HG03280 (cell line): ENCODE measurements at regions not wholly inside any gene's neighbourhood (a gene's known extent, or its start where the extent isn't known, plus 50 kb on each side); places are given as distances from the start of the nearest gene placed in this dataset.
"Not testable (repeated sequence)": the region's sequence is repeated elsewhere in the genome, so short reads cannot be mapped to it uniquely, and the experiment has no call there.

ENCODE experiments used
- ATAC-seq: cut with Tn5 transposase; IDR thresholded peaks from one replicate; pipeline ENCODE4 v1.9.1; 2021; ENCODE audit warnings: mild to moderate bottlenecking, moderate library complexity; ENCODE audit not compliant: unreplicated experiment

GRCh38 chr3:110504401-110504800 lies 567.2 kb upstream of the NECTIN3 start:
- ATAC-seq, result no peak

DNA sequence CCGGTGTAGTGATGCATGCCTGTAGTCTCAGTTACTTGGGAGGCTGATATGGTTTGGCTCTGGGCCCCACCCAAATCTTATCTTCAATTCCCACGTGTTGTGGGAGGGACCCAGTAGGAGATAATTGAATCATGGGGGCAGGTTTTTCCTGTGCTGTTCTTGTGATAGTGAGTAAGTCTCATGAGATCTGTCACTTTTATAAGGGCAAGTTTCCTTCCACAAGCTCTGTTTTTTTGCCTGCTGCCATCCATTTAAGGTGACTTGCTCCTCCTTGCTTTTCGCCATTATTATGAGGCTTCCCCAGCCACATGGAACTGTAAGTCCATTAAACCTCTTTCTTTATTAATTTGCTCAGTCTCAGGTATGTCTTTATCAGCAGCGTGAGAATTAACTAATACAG lies 566.7 kb upstream of the NECTIN3 start:
- no peak for ATAC-seq

- no peak for ATAC-seq
These were observed 564.7 kb upstream of the NECTIN3 start for GRCh38 chr3:110506890-110507289.

DNA sequence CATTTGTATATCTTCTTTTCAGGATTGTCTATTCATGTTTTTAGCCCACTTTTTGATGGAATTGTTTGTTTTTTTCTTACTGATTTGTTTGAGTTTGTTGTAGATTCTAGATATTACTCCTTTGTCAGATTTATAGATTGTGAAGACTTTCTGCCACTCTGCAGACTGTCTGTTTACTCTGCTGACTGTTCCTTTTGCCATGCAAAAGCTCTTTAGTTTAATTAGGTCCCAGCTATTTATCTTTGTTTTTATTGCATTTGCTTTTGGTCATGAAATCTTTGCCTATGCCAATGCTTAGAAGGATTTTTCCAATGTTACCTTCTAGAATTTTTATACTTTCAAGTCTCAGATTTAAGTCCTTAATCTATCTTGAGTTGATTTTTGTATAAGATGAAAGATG lies 564.0 kb upstream of the NECTIN3 start:
- not testable (repeated sequence) for ATAC-seq

- no peak for ATAC-seq
These were observed 558.7 kb upstream of the NECTIN3 start for GRCh38 chr3:110512961-110513360.

- no peak for ATAC-seq
These were observed 553.6 kb upstream of the NECTIN3 start for GRCh38 chr3:110518031-110518430.

DNA sequence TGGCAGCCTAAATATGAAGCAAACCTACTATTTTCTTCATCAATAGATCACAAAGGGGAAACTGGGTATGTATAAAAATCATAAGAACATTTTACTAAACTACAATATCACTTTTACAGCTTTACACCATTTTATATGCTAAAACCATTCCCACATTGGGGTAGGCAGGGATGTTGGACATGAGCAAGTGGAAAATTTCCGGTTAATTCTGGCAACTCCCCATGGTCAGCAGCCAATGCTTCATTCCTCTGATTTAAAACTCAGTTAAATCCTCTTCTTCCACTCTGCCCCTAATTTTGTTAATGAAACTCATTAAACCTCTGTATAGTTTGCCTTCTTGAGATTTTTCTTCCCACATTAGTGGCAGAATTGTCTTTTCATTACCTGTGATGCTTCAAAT lies 552.5 kb upstream of the NECTIN3 start:
- ATAC-seq, result no peak

GRCh38 chr3:110521019-110521418 lies 550.6 kb upstream of the NECTIN3 start:
- ATAC-seq, result no peak

DNA sequence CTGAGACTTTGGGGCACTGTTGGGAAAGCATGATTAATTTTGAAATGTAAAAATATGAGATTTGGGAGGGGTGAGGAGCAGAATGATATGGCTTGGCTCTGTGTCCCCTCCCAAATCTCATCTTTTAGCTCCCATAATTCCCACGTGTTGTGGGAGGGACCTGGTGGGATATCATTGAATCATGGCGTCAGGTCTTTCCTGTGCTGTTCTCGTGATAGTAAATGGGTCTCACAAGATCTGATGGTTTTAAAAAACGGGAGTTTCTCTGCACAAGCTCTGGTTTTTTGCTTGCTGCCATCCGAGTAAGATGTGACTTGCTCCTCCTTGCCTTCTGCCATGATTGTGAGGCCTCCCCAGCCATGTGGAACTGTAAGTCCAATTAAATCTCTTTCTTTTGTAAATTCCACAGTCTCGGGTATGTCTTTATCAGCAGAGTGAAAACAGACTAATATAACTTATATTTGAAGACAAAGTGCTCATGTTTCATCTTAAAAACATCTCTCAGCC lies 546.0 kb upstream of the NECTIN3 start:
- ATAC-seq, result not testable (repeated sequence)

DNA sequence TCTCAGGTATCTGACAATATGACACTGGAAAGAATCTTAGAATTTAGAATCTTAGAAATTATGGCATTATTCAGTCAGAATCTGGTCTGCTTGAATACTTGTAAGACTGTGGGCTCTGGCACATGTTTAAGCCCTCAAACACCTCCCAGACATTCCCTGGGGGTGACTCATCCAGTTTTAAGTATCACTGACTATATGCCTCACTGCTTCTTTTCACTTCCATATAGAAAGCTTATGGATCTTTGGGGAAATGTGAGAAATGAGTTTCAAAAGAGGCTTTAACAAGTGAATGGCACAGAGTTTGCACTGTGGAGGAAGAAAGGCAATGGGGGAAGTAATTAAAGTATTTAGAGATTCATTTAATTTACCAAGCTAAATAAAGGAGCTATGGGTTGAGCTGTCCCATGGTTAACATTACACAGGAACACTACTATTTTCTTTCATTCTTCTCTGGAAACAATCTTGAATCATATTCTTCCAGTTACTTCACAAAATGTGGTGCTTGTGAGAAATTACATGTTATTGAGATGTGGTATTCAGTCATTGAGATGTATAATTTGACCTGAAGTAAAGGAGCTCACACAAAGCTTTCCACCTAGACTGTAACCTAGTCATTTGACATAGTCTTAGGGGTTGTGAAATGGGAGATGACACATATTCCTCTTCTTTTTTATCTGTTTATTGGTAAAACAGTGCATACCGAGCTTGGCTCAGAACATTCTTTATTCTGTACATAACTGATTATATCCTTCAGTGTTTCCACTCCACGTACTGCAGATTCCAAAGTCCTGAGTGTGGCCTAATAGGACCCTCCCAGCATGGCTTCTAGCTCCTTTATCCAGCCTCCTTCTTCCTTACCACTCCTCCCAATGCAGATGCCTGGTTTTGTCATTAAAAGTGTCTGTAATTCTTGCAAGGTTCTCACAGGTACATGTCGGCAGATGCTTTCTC lies 544.6 kb upstream of the NECTIN3 start:
- ATAC-seq, result no peak

GRCh38 chr3:110528305-110529121 lies 543.1 kb upstream of the NECTIN3 start:
- ATAC-seq, result no peak

DNA sequence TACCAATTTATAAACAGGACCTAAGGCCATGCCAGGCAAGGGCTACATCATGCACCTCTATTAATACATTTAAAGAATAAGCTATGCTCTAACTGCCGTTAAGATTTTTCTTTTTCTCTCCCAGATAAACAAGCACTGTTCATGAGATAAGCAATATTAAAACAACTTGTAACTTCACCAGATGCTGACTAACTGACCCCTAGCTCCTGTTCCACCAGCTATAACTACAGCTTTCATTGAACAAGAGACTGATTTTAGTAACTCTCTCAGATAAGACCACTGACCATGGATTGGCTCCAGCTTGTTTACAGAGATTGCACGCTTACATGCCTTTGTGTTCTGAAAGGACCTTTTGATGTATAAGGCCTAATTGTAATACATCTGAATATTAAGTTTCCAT lies 540.7 kb upstream of the NECTIN3 start:
- no peak for ATAC-seq

GRCh38 chr3:110533089-110533488 lies 538.5 kb upstream of the NECTIN3 start:
- ATAC-seq, result no peak

DNA sequence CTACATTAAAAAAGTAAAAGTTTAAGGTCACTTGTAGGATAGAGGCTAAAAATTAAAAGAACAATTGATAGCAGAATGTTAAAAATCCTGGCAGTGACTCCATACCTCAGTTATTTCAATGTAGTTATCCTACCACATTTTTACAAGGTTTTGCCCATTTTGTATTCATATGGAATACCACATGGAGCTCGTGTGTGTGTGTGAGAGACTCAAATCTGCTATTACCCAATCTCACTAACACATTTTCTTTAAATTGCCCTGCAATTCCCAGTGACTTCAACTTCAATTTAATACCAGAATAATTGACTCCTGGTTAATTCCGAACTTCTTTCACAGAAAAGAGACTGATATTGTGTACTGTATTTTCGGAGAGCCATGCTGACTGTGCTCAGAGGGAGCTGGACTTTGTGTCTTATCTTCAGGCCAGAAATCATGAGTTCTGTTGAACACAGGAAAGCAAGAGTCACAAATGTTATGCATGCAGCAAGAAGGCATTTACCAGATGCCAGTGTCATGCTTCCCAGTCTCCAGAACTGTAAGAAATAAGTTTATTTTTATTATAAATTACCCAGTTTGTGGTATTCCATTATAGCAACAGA lies 529.0 kb upstream of the NECTIN3 start:
- ATAC-seq, result no peak

DNA sequence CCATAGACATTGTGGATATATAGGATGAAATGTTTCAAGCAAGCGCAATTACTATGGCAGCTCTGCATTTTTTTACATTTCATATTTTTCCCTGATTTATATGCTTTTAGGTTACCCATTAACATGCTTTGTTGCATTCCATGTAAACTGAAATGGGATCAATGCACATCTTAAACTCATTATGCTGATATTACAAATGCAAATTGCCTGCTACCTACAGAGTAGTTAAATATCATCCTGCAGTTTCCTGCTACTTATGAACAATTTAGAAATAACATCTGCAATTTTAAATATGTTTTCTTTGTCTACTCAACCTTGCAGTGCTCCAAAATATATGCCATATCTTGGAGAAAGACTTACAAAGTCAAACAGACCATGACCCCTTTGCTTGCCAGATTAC lies 526.9 kb upstream of the NECTIN3 start:
- ATAC-seq, result no peak

- ATAC-seq, result no peak
These were observed 521.1 kb upstream of the NECTIN3 start for GRCh38 chr3:110550511-110550910.

GRCh38 chr3:110562621-110563020 lies 509.0 kb upstream of the NECTIN3 start:
- ATAC-seq, result no peak

DNA sequence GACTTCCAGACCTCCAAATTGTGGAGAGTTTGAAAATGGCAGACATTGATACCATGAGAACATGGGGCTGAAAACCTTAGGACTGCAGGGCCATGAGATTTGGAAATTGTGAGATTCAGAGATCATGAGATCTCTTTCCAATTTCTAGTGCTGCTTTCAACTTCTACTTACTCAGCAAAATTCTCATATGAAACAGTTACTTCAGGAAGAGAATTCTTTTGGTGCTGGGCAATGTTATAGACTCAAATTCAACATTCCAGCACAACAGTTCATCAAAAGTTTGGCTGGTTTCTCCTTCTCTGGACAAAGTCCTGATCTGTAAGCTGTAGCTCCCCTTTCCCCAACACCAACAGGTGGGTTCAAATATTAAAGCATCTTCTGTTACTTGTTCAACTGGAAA lies 506.9 kb upstream of the NECTIN3 start:
- ATAC-seq, result no peak

- ATAC-seq, result no peak
These were observed 504.6 kb upstream of the NECTIN3 start for GRCh38 chr3:110567029-110567428.

- no peak for ATAC-seq
These were observed 503.4 kb upstream of the NECTIN3 start for GRCh38 chr3:110568246-110568645.

DNA sequence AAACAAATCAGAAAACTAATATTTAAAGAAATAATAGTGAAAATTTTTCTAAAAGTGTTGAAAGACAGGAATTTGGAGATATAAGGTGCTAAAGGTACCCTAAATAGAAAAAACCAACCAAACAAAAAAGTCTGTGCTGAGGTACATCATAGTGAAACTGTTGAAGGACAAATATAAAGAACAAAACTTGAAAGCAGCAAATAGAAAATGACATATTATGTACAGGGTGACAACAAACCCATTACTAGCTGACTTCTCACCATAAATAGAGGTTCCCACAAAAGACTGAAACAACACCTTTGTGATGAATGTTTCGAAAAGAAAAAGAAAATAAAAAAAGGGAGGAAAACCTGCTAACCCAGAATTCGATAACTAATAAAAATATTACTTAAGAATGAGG lies 502.5 kb upstream of the NECTIN3 start:
- no peak for ATAC-seq
